ENCODE measurements at regions not wholly inside any gene's neighbourhood (a gene's known extent, or its start where the extent isn't known, plus 50 kb on each side); places are given as distances from the start of the nearest gene placed in this dataset.
A peak's percentile ranks its signal among the peaks of the same experiment; 100 is the strongest.

DNA sequence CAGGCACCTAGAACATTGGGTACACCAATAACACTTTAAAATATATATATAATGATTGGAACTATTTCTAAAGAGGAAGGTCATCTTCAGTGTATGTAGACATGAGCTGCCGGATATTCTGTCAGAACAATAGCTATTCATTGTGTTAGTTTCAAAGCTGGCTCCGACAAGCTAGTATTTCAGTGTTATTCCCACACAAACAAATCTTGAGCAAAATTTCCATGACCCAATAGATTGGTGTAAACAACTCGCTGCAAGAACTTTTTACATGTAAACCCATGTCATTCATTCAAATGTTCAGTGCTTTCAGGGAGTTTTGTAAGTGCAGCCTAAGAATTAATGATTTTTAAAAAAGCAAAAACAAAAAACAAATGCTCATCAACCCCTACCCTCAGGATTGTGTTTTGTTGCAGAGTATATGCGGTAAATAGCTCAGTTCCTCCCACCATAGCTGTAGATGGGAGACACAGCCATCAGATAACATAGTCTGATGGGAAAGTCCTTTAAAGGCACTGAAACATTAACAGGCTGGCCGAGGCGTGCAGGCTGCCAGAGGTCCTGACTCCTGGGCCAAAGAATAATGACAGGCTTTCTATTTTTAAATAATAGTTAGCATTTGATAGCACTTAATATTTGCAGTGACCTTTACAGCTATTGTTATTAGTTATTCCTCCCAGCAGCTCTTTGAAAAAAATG, 150.3 kb upstream of the ARHGAP5 start:
- Mint-ChIP-seq H3K27me3 (ENCODE audit: insufficient read depth, unreplicated experiment) (no peaks in the 10 kb centered on the region), H3K27ac (ENCODE audit: low read depth, unreplicated experiment) (peak overlapping the region; percentile 30), H3K4me3 (ENCODE audit: unreplicated experiment) (no peak overlapping the region), H3K9me3 (ENCODE audit: unreplicated experiment) (no peaks in the 10 kb centered on the region), H3K36me3 (ENCODE audit: insufficient read depth, unreplicated experiment) (no peaks in the 10 kb centered on the region), H3K4me1 (ENCODE audit: insufficient read depth, unreplicated experiment) (peaks cover 21% of the 10 kb centered on the region)
- intact Hi-C loops (cut with micrococcal nuclease) = loop anchor here (2.0 kb wide), 1 partner anchor 326 kb away; no protein-coding TSS in a partner anchor
- no peak for TF ChIP-seq CTCF (IDR thresholded peaks at IDR 0.05; ENCODE audit: unreplicated experiment)
- no peak for DNase-seq (ENCODE audit: unreplicated experiment)
- POLR2A ChIA-PET = interaction anchor here (0.5 to 2.3 kb wide), 18 partner anchors 11 to 546 kb away, joined by 3 to 9 read pairs (median 3); partner anchors contain the start of gene ARHGAP5
- CTCF ChIA-PET = interaction anchor here (0.6 to 3.0 kb wide), 29 partner anchors 9 to 633 kb away, joined by 3 to 25 read pairs (median 4); partner anchors contain the start of gene HEATR5A
- no TSS peak for BruUV-seq (replicated peaks)

DNA sequence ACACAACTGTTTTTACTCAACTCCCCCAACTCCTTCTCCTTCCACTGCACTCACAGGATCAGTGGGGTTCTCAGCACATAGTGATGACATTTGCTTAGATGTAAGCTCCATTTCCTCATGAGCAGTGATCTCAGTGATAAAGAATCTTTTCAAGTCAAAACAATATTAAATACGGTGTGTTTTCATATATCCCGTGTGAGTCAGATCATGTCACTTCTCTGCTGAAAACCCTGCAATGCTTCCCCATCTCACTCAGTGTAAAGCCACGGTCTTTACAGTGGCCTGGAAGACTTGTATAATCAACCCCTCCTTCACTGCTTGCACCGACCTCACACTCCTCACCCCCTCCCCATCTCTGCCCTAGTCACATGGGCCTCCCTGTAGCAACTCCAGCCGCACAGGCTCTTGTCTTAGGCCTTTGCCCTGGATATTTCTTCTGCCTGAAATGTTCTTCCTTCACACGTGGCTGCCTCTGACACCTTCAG, 149.7 kb upstream of the ARHGAP5 start:
- intact Hi-C loops (cut with micrococcal nuclease) = loop anchor here (2.0 kb wide), 1 partner anchor 325 kb away; no protein-coding TSS in a partner anchor
- Mint-ChIP-seq H3K4me3 (ENCODE audit: unreplicated experiment) (no peak overlapping the region), H3K36me3 (ENCODE audit: insufficient read depth, unreplicated experiment) (no peaks in the 10 kb centered on the region), H3K4me1 (ENCODE audit: insufficient read depth, unreplicated experiment) (peaks cover 21% of the 10 kb centered on the region), H3K27me3 (ENCODE audit: insufficient read depth, unreplicated experiment) (no peaks in the 10 kb centered on the region), H3K9me3 (ENCODE audit: unreplicated experiment) (no peaks in the 10 kb centered on the region), H3K27ac (ENCODE audit: low read depth, unreplicated experiment) (peak overlapping the region; percentile 30)
- ChIA-PET POLR2A (interaction anchor here (0.5 to 2.3 kb wide), 13 partner anchors 10 to 545 kb away, joined by 3 to 9 read pairs (median 4); partner anchors contain the start of gene ARHGAP5), CTCF (interaction anchor here (0.6 to 3.0 kb wide), 21 partner anchors 13 to 633 kb away, joined by 3 to 25 read pairs (median 4); partner anchors contain the start of gene HEATR5A)
- no peak for TF ChIP-seq CTCF (IDR thresholded peaks at IDR 0.05; ENCODE audit: unreplicated experiment)
- no TSS peak for BruUV-seq (replicated peaks)
- peak; percentile 57 for DNase-seq (ENCODE audit: unreplicated experiment)

DNA sequence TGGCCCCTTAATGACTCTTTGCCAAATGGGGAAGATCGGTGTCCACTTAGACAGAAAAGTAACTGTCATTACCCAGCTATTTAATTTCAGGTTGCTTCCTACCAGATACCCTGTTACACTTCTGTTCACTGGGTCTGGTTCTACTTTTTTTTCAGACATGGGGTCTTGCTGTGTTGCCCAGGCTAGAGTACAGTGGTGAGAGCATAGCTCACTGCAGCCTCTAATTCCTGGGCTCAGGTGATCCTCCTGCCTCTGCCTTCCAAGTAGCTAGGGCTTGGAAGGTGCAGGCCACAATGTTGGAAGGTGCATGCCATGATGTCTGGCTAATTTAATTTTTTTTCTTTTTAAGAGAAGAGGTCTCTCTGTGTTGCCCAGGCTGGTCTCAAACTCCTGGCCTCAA, 147.0 kb upstream of the ARHGAP5 start:
- intact Hi-C loops (cut with micrococcal nuclease) = no loop called here
- H3K27ac Mint-ChIP-seq (ENCODE audit: low read depth, unreplicated experiment) = no peak overlapping the region

More for the DNA sequence above, 147.0 kb upstream of the ARHGAP5 start:
- no peak for DNase-seq (ENCODE audit: unreplicated experiment)
- H3K4me3 Mint-ChIP-seq (ENCODE audit: unreplicated experiment) = no peak overlapping the region
- BruUV-seq (replicated peaks) = no TSS peak
- POLR2A ChIA-PET = interaction anchor here (0.8 kb wide), 1 partner anchor 9 kb away, joined by 3 read pairs; no protein-coding TSS in a partner anchor
- no peaks in the 10 kb centered on the region for H3K9me3 Mint-ChIP-seq (ENCODE audit: unreplicated experiment)
- TF ChIP-seq CTCF (IDR thresholded peaks at IDR 0.05; ENCODE audit: unreplicated experiment) = no peak
- CTCF ChIA-PET = interaction anchor here (0.5 to 2.4 kb wide), 4 partner anchors 301 to 380 kb away, joined by 3 to 21 read pairs (median 5); no protein-coding TSS in a partner anchor
- H3K36me3 Mint-ChIP-seq (ENCODE audit: insufficient read depth, unreplicated experiment) = no peaks in the 10 kb centered on the region
- no peaks in the 10 kb centered on the region for H3K27me3 Mint-ChIP-seq (ENCODE audit: insufficient read depth, unreplicated experiment)
- peaks cover 36% of the 10 kb centered on the region for H3K4me1 Mint-ChIP-seq (ENCODE audit: insufficient read depth, unreplicated experiment)

Measured in MCF 10A (cell line).